HG03460 (cell line): ENCODE measurements at regions not wholly inside any gene's neighbourhood (a gene's known extent, or its start where the extent isn't known, plus 50 kb on each side); places are given as distances from the start of the nearest gene placed in this dataset.
"Not testable (repeated sequence)": the region's sequence is repeated elsewhere in the genome, so short reads cannot be mapped to it uniquely, and the experiment has no call there.

Experiments used
- ATAC-seq: cut with Tn5 transposase; IDR thresholded peaks from one replicate; pipeline ENCODE4 v1.9.1; 2021; ENCODE audit not compliant: unreplicated experiment

- no peak for ATAC-seq
These were observed 327.1 kb downstream of the PAPSS1 start for GRCh38 chr4:107392951-107393350.

- no peak for ATAC-seq
These were observed 327.7 kb downstream of the PAPSS1 start for GRCh38 chr4:107392380-107392779.

- ATAC-seq: no peak
These were observed 328.4 kb downstream of the PAPSS1 start for GRCh38 chr4:107391630-107392028.

GRCh38 chr4:107391009-107391629 is 328.9 kb downstream of the PAPSS1 start:
- ATAC-seq: no peak

- no peak for ATAC-seq
These were observed 330.1 kb downstream of the PAPSS1 start for GRCh38 chr4:107389965-107390364.

GRCh38 chr4:107388736-107389274 is 331.2 kb downstream of the PAPSS1 start:
- no peak for ATAC-seq

- no peak for ATAC-seq
These were observed 339.1 kb downstream of the PAPSS1 start for GRCh38 chr4:107380836-107381438.

GRCh38 chr4:107380190-107380589 is 339.8 kb downstream of the PAPSS1 start:
- no peak for ATAC-seq

GRCh38 chr4:107379054-107379869 is 340.8 kb downstream of the PAPSS1 start:
- ATAC-seq: no peak

- ATAC-seq: no peak
These were observed 340.2 kb upstream of the DKK2 start for GRCh38 chr4:107376293-107376692.

GRCh38 chr4:107366900-107367299 is 330.8 kb upstream of the DKK2 start:
- ATAC-seq: no peak

GRCh38 chr4:107366016-107366735 is 330.1 kb upstream of the DKK2 start:
- ATAC-seq: no peak

GRCh38 chr4:107363125-107363524 is 327.0 kb upstream of the DKK2 start:
- ATAC-seq: no peak

- no peak for ATAC-seq
These were observed 323.1 kb upstream of the DKK2 start for GRCh38 chr4:107359208-107359607.

- ATAC-seq: not testable (repeated sequence)
These were observed 318.2 kb upstream of the DKK2 start for GRCh38 chr4:107354304-107354703.

GRCh38 chr4:107351196-107351595 is 315.1 kb upstream of the DKK2 start:
- no peak for ATAC-seq

GRCh38 chr4:107349732-107350131 is 313.6 kb upstream of the DKK2 start:
- no peak for ATAC-seq

- no peak for ATAC-seq
These were observed 313.2 kb upstream of the DKK2 start for GRCh38 chr4:107349266-107349665.

- ATAC-seq: no peak
These were observed 312.3 kb upstream of the DKK2 start for GRCh38 chr4:107348188-107349050.

- ATAC-seq: no peak
These were observed 297.4 kb upstream of the DKK2 start for GRCh38 chr4:107333518-107333917.
